CD14-positive monocyte (primary cell): ENCODE measurements at regions not wholly inside any gene's neighbourhood (a gene's known extent, or its start where the extent isn't known, plus 50 kb on each side); places are given as distances from the start of the nearest gene placed in this dataset.

Source experiments
- DNase-seq, 3 donors: peaks; one replicate each; pipeline ENCODE4 v3.0.0-alpha.2; 2011 to 2022
- H2AFZ ChIP-seq: 2 replicates; pipeline ENCODE4 v1.6.0; 2012; ENCODE audit warnings: mild to moderate bottlenecking, low read depth, low read length, inconsistent platforms; ENCODE audit not compliant: insufficient read depth, poor library complexity, severe bottlenecking
- H3K27ac ChIP-seq, 2 donors: 1 replicate in 1 of 2; 2 replicates in 1 of 2; pipeline ENCODE4 v1.5.1; 2012 to 2013; ENCODE audit warnings: low read length in 2 of 2, control low read depth in 1 of 2, inconsistent platforms in 1 of 2, low read depth in 1 of 2, mild to moderate bottlenecking in 1 of 2
- H3K27me3 ChIP-seq, 2 donors: one replicate each; pipeline versions ENCODE4 v1.6.0 to v1.6.1; 2011 to 2013; ENCODE audit warnings: low read length in 2 of 2; ENCODE audit not compliant: control insufficient read depth in 2 of 2, insufficient read depth in 2 of 2
- H3K36me3 ChIP-seq, 2 donors: replicated peaks in 1 of 2; 1 replicate in 1 of 2; 2 replicates in 1 of 2; pipeline versions ENCODE4 v1.5.1 to v1.6.1; 2012 to 2013; ENCODE audit warnings: low read length in 2 of 2, control low read depth in 1 of 2, inconsistent platforms in 1 of 2, mild to moderate bottlenecking in 1 of 2; ENCODE audit not compliant: insufficient read depth in 2 of 2, control insufficient read depth in 1 of 2
- H3K4me1 ChIP-seq, 2 donors: 1 replicate in 1 of 2; 2 replicates in 1 of 2; pipeline versions ENCODE4 v1.5.1 to v1.6.1; 2012 to 2013; ENCODE audit warnings: low read length in 2 of 2, control low read depth in 1 of 2, inconsistent platforms in 1 of 2, mild to moderate bottlenecking in 1 of 2, moderate library complexity in 1 of 2; ENCODE audit not compliant: insufficient read depth in 2 of 2, control insufficient read depth in 1 of 2
- H3K4me2 ChIP-seq: replicated peaks from 2 replicates; pipeline ENCODE3; 2012; ENCODE audit warnings: low read length, moderate library complexity, mild to moderate bottlenecking; ENCODE audit not compliant: poor library complexity, severe bottlenecking; ENCODE audit errors: extremely low read depth
- H3K4me3 ChIP-seq, 3 experiments: fragments of 200-600 bp in 1 of 3; sonication (generic) in 1 of 3; replicated peaks in 1 of 3; 1 replicate in 2 of 3; 2 replicates in 1 of 3; pipeline ENCODE4 v1.5.1; 2011 to 2013; ENCODE audit warnings: low read length in 3 of 3, mild to moderate bottlenecking in 3 of 3, control low read depth in 2 of 3, low read depth in 2 of 3, inconsistent platforms in 1 of 3, moderate library complexity in 1 of 3
- H3K79me2 ChIP-seq: 2 replicates; pipeline ENCODE4 v1.6.0; 2012; ENCODE audit warnings: mild to moderate bottlenecking, control low read depth, inconsistent platforms, low read length, moderate library complexity; ENCODE audit not compliant: insufficient read depth
- H3K9ac ChIP-seq: 2 replicates; pipeline ENCODE4 v1.6.0; 2017; ENCODE audit warnings: low read length, mild to moderate bottlenecking; ENCODE audit not compliant: insufficient read depth, poor library complexity, severe bottlenecking
- H3K9me3 ChIP-seq, 2 donors: replicated peaks in 1 of 2; 1 replicate in 1 of 2; 2 replicates in 1 of 2; pipeline versions ENCODE4 v1.5.1 to v1.6.1; 2012 to 2013; ENCODE audit warnings: low read length in 2 of 2, control low read depth in 1 of 2; ENCODE audit not compliant: control insufficient read depth in 1 of 2, insufficient read depth in 1 of 2
- H4K20me1 ChIP-seq: 2 replicates; pipeline ENCODE4 v1.6.0; 2012; ENCODE audit warnings: mild to moderate bottlenecking, low read length, control low read depth, moderate library complexity; ENCODE audit not compliant: insufficient read depth
- H3K27ac Mint-ChIP-seq, 7 donors: one replicate each; pipeline ENCODE4 v1.8.0; 2020; ENCODE audit warnings: mild to moderate bottlenecking in 7 of 7, mixed read lengths in 7 of 7, moderate library complexity in 6 of 7, inconsistent platforms in 2 of 7
- H3K27me3 Mint-ChIP-seq, 3 donors: one replicate each; pipeline ENCODE4 v1.8.0; 2021 to 2022; ENCODE audit warnings: low read depth in 3 of 3, mild to moderate bottlenecking in 3 of 3, mixed read lengths in 3 of 3, moderate library complexity in 3 of 3, inconsistent platforms in 1 of 3
- H3K36me3 Mint-ChIP-seq, 2 donors: one replicate each; pipeline ENCODE4 v1.8.0; 2020; ENCODE audit warnings: mixed read lengths in 2 of 2, inconsistent platforms in 1 of 2, mild to moderate bottlenecking in 1 of 2
- H3K4me1 Mint-ChIP-seq: one replicate; pipeline ENCODE4 v1.8.0; 2020; ENCODE audit warnings: mild to moderate bottlenecking, mixed read lengths
- H3K4me3 Mint-ChIP-seq, 2 donors: one replicate each; pipeline ENCODE4 v1.8.0; 2020; ENCODE audit warnings: mild to moderate bottlenecking in 2 of 2, mixed read lengths in 2 of 2, moderate library complexity in 1 of 2
- H3K9me3 Mint-ChIP-seq, 7 donors: one replicate each; pipeline ENCODE4 v1.8.0; 2020 to 2022; ENCODE audit warnings: mixed read lengths in 7 of 7, mild to moderate bottlenecking in 6 of 7, moderate library complexity in 6 of 7, inconsistent platforms in 2 of 7
- WGBS: methylation state at CpG from one replicate; pipeline ENCODE4 v1.1.5; 2013; ENCODE audit warnings: missing lambda C conversion rate; ENCODE audit not compliant: insufficient coverage; 5-methylcytosine and 5-hydroxymethylcytosine counted together
- intact Hi-C, 2 donors: fragments of 100-400 bp; cut with micrococcal nuclease; formaldehyde crosslinking; loops; one replicate each; pipeline versions ENCODE4 v1.15.0 to v1.15.1; 2023
- TF ChIP-seq, protein P1 (sequence below): fragments of 200-600 bp; IDR thresholded peaks from one replicate; pipeline ENCODE4 v1.8.0; 2022; ENCODE audit warnings: antibody characterized with exemption, mild to moderate bottlenecking

DNA sequence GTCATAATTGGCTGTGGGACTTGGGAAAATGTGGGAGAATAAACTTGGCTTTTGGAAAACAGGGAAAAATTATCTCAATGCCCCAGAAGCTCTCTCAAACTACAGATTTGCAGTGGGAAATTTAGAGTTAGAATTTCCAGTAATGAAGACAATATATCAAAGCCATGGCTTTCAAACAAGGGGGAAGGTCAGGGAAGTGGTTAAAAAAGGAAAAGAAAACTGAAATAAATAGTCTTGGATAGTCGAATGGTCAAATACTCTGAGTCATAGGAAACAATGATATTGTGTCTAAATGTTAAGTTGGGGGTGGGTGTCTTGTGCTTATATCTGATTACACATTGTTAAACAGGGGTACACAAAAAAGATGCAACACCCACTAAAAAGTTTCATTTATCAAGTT is 272.4 kb upstream of the COL8A1 start:
- TF ChIP-seq, protein P1, sequence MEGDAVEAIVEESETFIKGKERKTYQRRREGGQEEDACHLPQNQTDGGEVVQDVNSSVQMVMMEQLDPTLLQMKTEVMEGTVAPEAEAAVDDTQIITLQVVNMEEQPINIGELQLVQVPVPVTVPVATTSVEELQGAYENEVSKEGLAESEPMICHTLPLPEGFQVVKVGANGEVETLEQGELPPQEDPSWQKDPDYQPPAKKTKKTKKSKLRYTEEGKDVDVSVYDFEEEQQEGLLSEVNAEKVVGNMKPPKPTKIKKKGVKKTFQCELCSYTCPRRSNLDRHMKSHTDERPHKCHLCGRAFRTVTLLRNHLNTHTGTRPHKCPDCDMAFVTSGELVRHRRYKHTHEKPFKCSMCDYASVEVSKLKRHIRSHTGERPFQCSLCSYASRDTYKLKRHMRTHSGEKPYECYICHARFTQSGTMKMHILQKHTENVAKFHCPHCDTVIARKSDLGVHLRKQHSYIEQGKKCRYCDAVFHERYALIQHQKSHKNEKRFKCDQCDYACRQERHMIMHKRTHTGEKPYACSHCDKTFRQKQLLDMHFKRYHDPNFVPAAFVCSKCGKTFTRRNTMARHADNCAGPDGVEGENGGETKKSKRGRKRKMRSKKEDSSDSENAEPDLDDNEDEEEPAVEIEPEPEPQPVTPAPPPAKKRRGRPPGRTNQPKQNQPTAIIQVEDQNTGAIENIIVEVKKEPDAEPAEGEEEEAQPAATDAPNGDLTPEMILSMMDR = no peak
- Histone ChIP-seq H3K4me3 (no peak overlapping the region), H3K9ac (no peak overlapping the region), H3K27ac (no peak overlapping the region), H3K27me3 (no peaks in the 10 kb centered on the region), H4K20me1 (no peaks in the 10 kb centered on the region), H3K79me2 (no peaks in the 10 kb centered on the region), H2AFZ (no peak overlapping the region), H3K9me3 (no peaks in the 10 kb centered on the region), H3K4me2 (no peak overlapping the region), H3K36me3 (no peaks in the 10 kb centered on the region), H3K4me1 (no peaks in the 10 kb centered on the region)
- no CpG with 5 or more reads among the region's 1 CpG for WGBS
- Mint-ChIP-seq H3K9me3 (peaks cover 0 to 4% (median 2%) of the 10 kb centered on the region in 7 donors), H3K4me3 (no peak overlapping the region), H3K4me1 (no peaks in the 10 kb centered on the region), H3K27ac (no peak overlapping the region), H3K27me3 (peaks cover 0 to 2% (median 0%) of the 10 kb centered on the region in 3 donors), H3K36me3 (no peaks in the 10 kb centered on the region)
- DNase-seq = no peak
- intact Hi-C loops = no loop called here

DNA sequence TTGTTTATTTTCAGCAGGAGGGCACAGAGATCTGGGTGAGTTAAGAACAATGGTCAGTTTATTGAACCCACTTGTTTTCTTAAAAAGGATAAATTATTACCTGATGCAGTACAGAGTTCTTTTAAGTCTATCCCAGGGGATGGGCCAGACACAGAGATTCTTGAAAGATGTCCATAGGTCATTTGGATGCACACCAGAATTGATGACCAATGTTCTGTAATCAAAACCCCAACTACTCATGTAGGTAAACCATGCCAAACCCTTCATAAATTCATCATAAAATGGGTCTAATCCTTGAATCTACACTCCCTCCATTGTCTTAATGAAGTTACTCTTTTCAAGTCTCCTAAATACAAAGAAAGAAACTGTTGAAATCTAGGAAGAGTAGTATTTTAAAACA is 273.0 kb upstream of the COL8A1 start:
- H3K9me3 ChIP-seq = no peaks in the 10 kb centered on the region
- no peak for DNase-seq
- Mint-ChIP-seq H3K9me3 (peaks cover 0 to 7% (median 2%) of the 10 kb centered on the region in 7 donors), H3K27me3 (peaks cover 0 to 2% (median 0%) of the 10 kb centered on the region in 3 donors), H3K4me3 (no peak overlapping the region), H3K27ac (no peak overlapping the region), H3K36me3 (no peaks in the 10 kb centered on the region), H3K4me1 (no peaks in the 10 kb centered on the region)
- H3K9ac ChIP-seq = no peak overlapping the region
- no peaks in the 10 kb centered on the region for H3K27me3 ChIP-seq
- H3K79me2 ChIP-seq = no peaks in the 10 kb centered on the region
- no peak overlapping the region for H3K4me2 ChIP-seq
- H3K4me3 ChIP-seq = no peak overlapping the region
- no peaks in the 10 kb centered on the region for H3K4me1 ChIP-seq
- no peak overlapping the region for H2AFZ ChIP-seq
- no peaks in the 10 kb centered on the region for H4K20me1 ChIP-seq
- no peak overlapping the region for H3K27ac ChIP-seq
- H3K36me3 ChIP-seq = no peaks in the 10 kb centered on the region
- TF ChIP-seq, protein P1 = no peak
- intact Hi-C loops = no loop called here
